Stimulated activated memory B cell treated with anti-CD40 and anti-IgM and Interleukin-4, amounts not matched to agents 10 μg/mL and 1 μg/mL and 100 μg/mL, for 72 hours (primary cell): ENCODE measurements at regions not wholly inside any gene's neighbourhood (a gene's known extent, or its start where the extent isn't known, plus 50 kb on each side); places are given as distances from the start of the nearest gene placed in this dataset.

Experiments used
- ATAC-seq: fragments of 150-1000 bp; cut with Tn5 transposase; 2 replicates; pipeline ENCODE4 v1.10.0; 2021
- H3K27ac Mint-ChIP-seq: one replicate; pipeline ENCODE4 v1.8.0; 2022; ENCODE audit warnings: mild to moderate bottlenecking, mixed read lengths
- H3K27me3 Mint-ChIP-seq: one replicate; pipeline ENCODE4 v1.8.0; 2022; ENCODE audit warnings: mixed read lengths
- H3K36me3 Mint-ChIP-seq: one replicate; pipeline ENCODE4 v1.8.0; 2022; ENCODE audit warnings: mixed read lengths
- H3K4me1 Mint-ChIP-seq: one replicate; pipeline ENCODE4 v1.8.0; 2022; ENCODE audit warnings: mixed read lengths
- H3K4me3 Mint-ChIP-seq: one replicate; pipeline ENCODE4 v1.8.0; 2022; ENCODE audit warnings: mild to moderate bottlenecking, moderate library complexity, mixed read lengths
- H3K9me3 Mint-ChIP-seq: one replicate; pipeline ENCODE4 v1.8.0; 2022; ENCODE audit warnings: mixed read lengths

DNA sequence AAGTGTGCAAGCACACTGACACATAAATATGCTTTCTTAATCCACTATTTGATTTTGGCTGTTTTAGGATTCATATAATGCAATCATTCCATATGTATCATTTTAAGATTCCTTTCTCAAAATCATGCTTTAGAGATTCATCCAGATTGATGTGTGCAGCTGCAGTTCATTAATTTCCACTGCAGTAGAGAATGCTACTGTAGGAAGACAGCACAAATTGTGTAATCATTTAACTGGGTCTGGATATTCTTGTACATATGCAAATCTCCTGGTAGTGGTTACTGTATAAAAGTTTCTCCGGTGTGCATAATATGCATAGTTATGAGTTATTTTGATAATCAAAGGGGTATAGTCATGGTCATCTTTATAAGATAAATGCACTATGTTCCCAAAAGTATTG lies 502.5 kb upstream of the ACVR2A start:
- Mint-ChIP-seq H3K9me3 (peaks cover 10% of the 10 kb centered on the region), H3K36me3 (no peaks in the 10 kb centered on the region), H3K27ac (no peak overlapping the region), H3K4me1 (no peaks in the 10 kb centered on the region), H3K27me3 (no peaks in the 10 kb centered on the region), H3K4me3 (no peak overlapping the region)
- no peak for ATAC-seq

DNA sequence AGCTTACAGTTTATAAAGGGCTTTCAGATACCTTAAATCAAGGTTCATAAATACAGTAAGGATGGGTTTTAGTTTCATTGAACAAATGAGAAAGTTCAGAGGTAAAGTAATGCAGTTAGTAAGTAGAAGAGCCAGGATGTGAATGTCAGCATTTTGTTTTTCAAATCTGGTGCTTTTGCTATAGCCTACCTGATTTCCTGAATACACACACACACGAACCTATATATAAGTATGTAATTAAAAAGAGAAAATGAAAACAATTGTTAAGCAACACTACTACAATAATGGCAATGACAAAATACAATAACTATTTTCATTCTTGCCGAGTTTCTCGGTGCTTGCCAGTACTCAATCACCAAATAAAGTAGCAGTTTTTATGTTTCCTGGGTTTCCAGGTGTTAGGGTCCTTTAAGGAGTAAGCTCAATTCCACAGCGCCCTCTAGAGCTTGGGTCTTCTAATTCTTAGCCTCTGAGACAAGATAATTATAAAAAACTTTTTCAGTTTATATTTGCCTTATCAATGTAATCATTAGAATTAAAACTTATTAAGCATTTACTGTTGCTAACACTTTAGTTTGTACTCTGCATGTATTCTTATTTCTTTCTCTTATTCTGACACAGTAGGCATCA lies 512.9 kb upstream of the ACVR2A start:
- H3K4me1 Mint-ChIP-seq: no peaks in the 10 kb centered on the region
- no peak overlapping the region for H3K4me3 Mint-ChIP-seq
- H3K27me3 Mint-ChIP-seq: no peaks in the 10 kb centered on the region
- no peak overlapping the region for H3K27ac Mint-ChIP-seq
- no peaks in the 10 kb centered on the region for H3K36me3 Mint-ChIP-seq
- no peak for ATAC-seq
- no peaks in the 10 kb centered on the region for H3K9me3 Mint-ChIP-seq

DNA sequence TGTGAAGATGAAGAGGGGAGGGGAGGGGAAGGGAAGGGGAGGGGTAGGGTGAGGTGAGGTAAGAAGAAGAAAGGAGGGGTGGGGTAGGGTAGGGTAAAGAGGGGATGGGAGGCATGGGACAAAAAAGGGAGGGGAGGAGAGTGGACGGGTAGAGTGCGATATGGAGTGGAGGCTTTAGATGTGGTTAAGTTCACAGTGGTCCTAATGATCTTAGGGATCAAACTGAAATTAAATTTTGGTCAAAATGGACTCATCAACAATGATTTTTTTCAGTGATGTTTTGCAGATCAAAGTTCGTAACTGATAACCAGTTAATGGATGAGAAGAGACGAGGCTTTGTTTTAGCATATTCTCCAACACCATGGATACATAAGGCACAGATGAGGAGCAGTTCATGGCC lies 513.9 kb upstream of the ACVR2A start:
- H3K9me3 Mint-ChIP-seq: no peaks in the 10 kb centered on the region
- H3K27ac Mint-ChIP-seq: no peak overlapping the region
- ATAC-seq: peak; percentile 41
- H3K4me1 Mint-ChIP-seq: no peaks in the 10 kb centered on the region
- H3K36me3 Mint-ChIP-seq: no peaks in the 10 kb centered on the region
- H3K27me3 Mint-ChIP-seq: no peaks in the 10 kb centered on the region
- H3K4me3 Mint-ChIP-seq: no peak overlapping the region

DNA sequence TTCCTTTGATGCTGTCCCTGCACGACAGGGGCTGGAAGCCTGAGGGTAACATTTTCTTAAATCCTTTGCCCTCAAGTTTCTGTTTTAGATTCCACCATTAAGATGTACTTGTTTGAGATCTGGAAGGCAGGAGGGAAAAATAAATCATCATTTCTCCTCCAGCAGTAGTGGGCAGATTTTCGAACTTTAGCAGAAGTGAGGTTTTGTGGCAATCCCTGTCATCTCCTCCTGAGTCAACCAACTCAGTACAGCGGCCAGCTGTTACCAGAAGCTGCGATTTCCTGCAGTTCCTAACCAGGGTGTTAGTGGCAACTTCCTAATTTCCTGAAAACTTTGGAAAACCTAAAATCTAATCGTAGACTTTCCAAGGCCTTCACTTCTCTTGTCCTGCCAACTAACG lies 517.2 kb upstream of the ACVR2A start:
- no peak for ATAC-seq
- no peak overlapping the region for H3K27ac Mint-ChIP-seq

DNA sequence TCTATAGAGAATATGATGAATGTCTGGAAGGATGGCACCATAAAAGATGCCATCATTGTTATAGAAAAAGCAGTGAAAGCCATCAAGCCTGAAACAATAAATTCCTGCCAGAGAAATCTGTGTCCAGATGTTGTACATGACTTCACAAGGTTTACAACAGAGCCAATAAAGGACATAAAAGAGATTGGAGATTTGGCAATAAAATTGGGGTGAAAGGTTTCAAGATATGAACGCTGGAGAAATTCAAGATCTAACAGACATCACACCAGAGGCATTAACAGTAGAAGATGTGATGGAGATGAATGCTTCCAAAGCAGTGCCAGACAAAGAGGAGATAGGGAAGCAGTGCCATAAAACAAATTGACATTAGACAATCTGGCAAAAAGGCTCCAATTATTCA lies 518.8 kb upstream of the ACVR2A start:
- no peak overlapping the region for H3K4me3 Mint-ChIP-seq
- H3K36me3 Mint-ChIP-seq: no peaks in the 10 kb centered on the region
- peaks cover 3% of the 10 kb centered on the region for H3K9me3 Mint-ChIP-seq
- H3K27ac Mint-ChIP-seq: no peak overlapping the region
- no peaks in the 10 kb centered on the region for H3K4me1 Mint-ChIP-seq
- no peak for ATAC-seq
- no peaks in the 10 kb centered on the region for H3K27me3 Mint-ChIP-seq

More for the DNA sequence above, 517.2 kb upstream of the ACVR2A start:
- no peaks in the 10 kb centered on the region for H3K27me3 Mint-ChIP-seq
- H3K9me3 Mint-ChIP-seq: no peaks in the 10 kb centered on the region
- no peaks in the 10 kb centered on the region for H3K36me3 Mint-ChIP-seq
- no peaks in the 10 kb centered on the region for H3K4me1 Mint-ChIP-seq
- no peak overlapping the region for H3K4me3 Mint-ChIP-seq

DNA sequence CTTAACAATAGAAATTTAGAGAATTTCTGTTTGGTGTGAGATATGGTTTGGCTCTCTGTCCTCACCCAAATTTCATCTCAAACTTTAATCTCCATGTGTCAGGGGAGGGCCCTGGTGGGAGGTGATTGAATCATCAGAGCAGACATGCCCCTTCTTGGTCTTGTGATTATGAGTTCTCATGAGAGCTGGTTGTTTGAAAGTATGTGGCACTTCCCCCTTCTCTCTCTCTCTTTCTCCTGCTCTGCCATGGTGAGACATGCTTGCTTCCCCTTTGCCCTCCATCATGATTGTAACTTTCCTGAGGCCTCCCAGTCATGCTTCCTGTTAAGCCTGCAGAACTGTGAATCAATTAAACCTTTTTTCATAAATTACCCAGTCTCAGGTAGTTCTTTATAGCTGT lies 524.7 kb upstream of the ACVR2A start:
- no peak overlapping the region for H3K27ac Mint-ChIP-seq
- H3K4me3 Mint-ChIP-seq: no peak overlapping the region
- H3K9me3 Mint-ChIP-seq: peaks cover 6% of the 10 kb centered on the region
- H3K27me3 Mint-ChIP-seq: no peaks in the 10 kb centered on the region
- H3K36me3 Mint-ChIP-seq: no peaks in the 10 kb centered on the region
- H3K4me1 Mint-ChIP-seq: no peaks in the 10 kb centered on the region
- no peak for ATAC-seq

DNA sequence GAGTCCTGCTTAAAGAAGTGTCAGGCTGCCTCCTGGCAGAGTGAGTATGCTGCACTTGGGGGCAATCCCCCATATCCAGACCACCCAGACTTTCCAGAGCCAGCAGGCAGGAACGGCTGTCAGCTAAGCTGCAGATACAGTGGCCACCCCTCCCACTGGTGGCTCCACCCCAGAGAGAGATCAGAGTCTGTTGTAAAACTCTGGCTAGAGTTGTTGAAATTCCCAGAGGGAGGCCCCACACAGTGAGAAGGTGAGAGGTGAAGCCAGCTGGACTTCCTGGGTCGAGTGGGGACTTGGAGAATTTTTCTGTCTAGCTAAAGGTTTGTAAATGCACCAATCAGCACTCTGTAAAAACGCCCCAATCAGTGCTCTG lies 533.8 kb upstream of the ACVR2A start:
- Mint-ChIP-seq H3K27me3 (no peaks in the 10 kb centered on the region), H3K27ac (no peak overlapping the region)

DNA sequence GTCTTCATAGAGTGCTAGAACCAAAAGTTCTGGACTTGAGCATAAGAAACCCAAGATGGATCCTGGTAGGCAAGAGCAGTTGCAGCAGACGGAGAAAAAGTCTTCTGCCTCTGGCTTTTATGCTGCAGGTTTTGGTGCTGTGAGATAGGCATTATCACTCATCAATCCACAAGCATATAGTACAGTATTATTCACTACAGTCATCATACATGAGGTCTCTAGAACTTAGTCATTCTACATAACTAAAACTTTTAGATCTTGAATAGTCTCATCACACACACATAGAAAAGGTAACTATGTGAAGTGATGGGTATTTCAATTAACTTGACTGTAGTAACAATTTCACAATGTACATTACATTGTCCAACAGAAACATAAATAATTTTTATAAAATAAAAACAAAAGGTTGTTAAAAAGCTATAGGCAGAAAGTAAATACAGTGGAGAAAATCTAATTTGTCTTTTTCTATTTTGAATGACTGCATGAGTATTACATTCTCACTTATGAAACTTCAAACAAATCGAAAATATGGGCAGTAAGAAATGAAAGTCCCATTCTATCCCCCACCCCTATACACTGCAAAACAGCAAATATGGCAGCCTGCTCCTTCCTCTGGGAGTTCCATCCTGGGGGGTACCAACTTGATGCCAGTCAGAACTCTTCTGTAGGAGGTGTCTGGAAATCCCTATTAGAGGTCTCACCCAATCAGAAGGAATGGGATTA lies 534.3 kb upstream of the ACVR2A start:
- Mint-ChIP-seq H3K27me3 (no peaks in the 10 kb centered on the region), H3K36me3 (no peaks in the 10 kb centered on the region), H3K4me3 (no peak overlapping the region), H3K27ac (no peak overlapping the region), H3K4me1 (no peaks in the 10 kb centered on the region), H3K9me3 (no peaks in the 10 kb centered on the region)
- ATAC-seq: no peak

More for the DNA sequence above, 533.8 kb upstream of the ACVR2A start:
- Mint-ChIP-seq H3K36me3 (no peaks in the 10 kb centered on the region), H3K4me1 (no peaks in the 10 kb centered on the region), H3K4me3 (no peak overlapping the region), H3K9me3 (no peaks in the 10 kb centered on the region)
- no peak for ATAC-seq

DNA sequence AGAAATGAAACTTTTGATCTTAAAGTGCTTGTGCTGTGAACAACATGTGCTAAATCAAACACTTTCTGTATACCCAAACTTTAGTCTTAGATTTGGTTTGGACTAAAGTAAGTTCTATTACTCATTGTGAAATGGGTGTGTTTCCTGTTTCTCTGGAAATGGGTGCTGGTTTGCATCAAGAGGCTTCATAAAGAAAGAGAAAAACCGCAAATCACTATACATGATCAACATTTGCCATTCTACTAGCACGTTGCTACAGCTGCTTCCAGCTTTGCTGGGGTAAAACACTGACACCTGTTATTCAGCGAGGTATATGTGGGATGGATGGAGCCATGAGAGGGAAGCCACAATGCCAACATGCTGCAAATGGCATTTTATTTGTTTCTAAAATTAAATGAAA lies 547.0 kb upstream of the ACVR2A start:
- peaks cover 12% of the 10 kb centered on the region for H3K4me1 Mint-ChIP-seq
- no peaks in the 10 kb centered on the region for H3K9me3 Mint-ChIP-seq
- H3K4me3 Mint-ChIP-seq: peak overlapping the region; percentile 38
- no peaks in the 10 kb centered on the region for H3K36me3 Mint-ChIP-seq
- peak; percentile 84 for ATAC-seq
- H3K27ac Mint-ChIP-seq: peak overlapping the region; percentile 83
- no peaks in the 10 kb centered on the region for H3K27me3 Mint-ChIP-seq

DNA sequence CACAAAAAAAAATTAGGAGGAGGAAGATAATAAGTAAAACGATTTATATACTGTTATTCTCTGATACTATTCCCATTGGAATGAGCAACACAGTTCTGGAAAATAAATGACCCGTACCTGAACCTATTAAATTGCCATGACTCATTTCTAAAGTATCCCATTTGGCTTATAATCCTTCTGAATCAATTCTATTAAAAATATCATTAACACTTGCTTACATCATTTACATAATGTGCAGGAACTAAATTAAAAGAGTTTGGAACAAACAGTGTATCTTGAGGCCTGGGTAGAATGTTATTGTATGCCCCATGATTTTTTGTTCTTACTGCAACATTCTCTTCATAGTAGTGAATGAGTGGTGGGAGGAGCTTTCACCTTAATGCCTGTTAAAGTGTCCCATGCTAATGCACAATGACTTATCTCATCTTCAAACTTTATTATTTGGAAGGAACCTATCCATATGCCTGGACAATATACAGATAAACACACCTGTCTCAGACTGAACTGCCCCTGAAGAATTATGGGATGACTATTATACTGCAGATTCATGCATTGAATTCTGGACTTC lies 549.9 kb upstream of the ACVR2A start:
- Mint-ChIP-seq H3K4me3 (no peak overlapping the region), H3K9me3 (no peaks in the 10 kb centered on the region), H3K27ac (no peak overlapping the region), H3K36me3 (no peaks in the 10 kb centered on the region), H3K27me3 (no peaks in the 10 kb centered on the region), H3K4me1 (peaks cover 12% of the 10 kb centered on the region)
- ATAC-seq: no peak

DNA sequence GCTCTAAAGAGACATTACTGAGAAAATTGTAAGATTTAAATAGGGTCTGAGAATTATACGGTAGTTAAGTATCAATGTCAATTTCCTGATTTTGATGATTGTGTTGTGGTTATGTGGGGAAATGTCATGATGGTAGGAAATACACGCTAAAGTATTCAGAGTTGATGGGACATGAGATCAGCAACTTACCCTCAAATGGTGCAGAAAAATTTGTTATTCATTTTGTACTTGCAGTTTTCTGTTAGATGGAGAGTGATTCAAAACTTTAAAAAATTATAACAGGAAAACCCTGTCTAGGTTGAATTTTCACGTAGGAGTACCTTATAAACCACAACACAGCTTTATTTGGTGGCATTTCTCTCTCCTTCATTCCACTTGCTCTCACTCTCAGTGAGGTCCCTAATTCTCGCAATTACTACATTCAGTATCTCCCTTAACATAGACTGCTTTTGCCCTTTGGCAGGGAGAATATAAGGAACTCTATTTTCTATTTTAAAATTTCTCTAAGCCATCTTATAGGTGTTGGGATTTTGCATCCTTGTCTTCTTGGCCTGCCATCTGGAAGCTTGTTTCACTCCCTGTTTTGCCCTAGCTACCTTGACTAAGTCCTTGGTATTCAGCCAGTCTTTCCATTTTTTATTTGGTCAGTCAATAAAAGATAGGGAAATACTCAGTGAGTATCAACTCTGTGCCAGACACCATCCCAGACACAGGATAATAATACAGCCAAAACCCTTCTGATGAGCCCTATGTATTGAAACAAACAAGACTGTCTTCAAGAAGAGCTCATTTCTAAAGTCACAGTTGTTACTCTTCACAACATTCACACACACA lies 550.6 kb upstream of the ACVR2A start:
- H3K4me1 Mint-ChIP-seq: peaks cover 12% of the 10 kb centered on the region

DNA sequence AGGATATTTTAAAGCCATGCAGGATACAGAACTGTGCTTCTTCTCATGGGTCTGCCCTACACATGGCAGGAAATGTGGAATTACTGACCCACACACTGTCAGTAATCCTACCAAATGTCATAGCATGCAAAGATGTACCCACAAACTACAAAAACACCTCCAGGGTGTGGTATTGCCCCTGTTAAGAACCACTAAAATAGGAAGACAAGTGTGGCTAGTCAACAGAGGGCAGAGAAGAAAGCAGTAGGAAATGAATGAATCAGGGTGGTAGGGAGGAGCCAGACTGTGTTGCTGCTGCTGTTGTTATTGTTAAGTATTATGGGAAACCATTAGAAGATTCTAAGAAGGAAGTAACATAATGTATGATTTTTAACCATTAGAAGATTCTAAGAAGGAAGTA lies 556.7 kb upstream of the ACVR2A start:
- Mint-ChIP-seq H3K36me3 (no peaks in the 10 kb centered on the region), H3K27me3 (no peaks in the 10 kb centered on the region), H3K9me3 (peaks cover 4% of the 10 kb centered on the region), H3K27ac (no peak overlapping the region), H3K4me1 (no peaks in the 10 kb centered on the region), H3K4me3 (no peak overlapping the region)
- peak; percentile 50 for ATAC-seq

More for the DNA sequence above, 550.6 kb upstream of the ACVR2A start:
- Mint-ChIP-seq H3K9me3 (no peaks in the 10 kb centered on the region), H3K27me3 (no peaks in the 10 kb centered on the region), H3K27ac (no peak overlapping the region), H3K36me3 (no peaks in the 10 kb centered on the region), H3K4me3 (no peak overlapping the region)
- ATAC-seq: no peak

DNA sequence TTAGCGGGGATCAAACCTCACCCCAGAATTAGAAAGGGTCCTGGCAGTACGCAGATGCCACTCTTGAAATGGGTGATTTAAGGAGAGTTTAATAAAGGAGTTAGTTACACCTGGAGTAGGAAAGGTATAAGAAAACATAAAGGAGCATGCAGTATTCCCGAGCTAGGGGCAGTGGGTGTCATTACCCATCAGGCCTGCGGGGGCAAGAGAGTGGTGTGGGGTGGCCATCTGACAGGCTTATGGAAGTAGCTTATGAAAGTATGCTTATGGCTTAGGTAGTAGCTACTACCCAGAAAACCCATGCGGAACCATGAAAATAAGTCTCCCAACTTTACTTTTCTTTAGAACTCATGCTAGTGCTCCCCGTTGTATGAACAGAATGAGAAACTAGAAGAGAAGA lies 568.9 kb upstream of the ACVR2A start:
- ATAC-seq: no peak
- Mint-ChIP-seq H3K4me3 (no peak overlapping the region), H3K27me3 (no peaks in the 10 kb centered on the region), H3K9me3 (peaks cover 3% of the 10 kb centered on the region), H3K36me3 (no peaks in the 10 kb centered on the region), H3K27ac (no peak overlapping the region), H3K4me1 (no peaks in the 10 kb centered on the region)

DNA sequence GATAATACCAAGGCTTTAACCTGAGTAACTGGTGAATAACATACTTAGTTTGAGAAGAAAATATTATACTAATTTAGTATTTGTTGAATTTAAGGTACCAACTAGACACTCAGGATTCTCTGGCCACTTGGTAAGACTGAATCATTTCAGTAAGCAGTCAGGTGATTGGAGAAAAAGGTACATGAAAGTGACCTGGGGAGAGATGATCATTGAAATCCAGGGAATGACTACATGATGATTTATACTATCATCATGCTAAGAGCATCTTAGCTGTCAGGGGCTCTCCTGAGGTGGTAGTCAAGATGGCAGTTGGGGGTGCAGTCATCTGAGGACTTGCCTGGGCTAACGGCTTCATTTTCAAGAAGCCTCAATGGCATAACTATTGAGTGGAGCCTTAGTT lies 571.2 kb upstream of the ACVR2A start:
- Mint-ChIP-seq H3K36me3 (no peaks in the 10 kb centered on the region), H3K4me1 (no peaks in the 10 kb centered on the region), H3K4me3 (no peak overlapping the region), H3K27ac (no peak overlapping the region), H3K27me3 (no peaks in the 10 kb centered on the region), H3K9me3 (peaks cover 12% of the 10 kb centered on the region)
- no peak for ATAC-seq

DNA sequence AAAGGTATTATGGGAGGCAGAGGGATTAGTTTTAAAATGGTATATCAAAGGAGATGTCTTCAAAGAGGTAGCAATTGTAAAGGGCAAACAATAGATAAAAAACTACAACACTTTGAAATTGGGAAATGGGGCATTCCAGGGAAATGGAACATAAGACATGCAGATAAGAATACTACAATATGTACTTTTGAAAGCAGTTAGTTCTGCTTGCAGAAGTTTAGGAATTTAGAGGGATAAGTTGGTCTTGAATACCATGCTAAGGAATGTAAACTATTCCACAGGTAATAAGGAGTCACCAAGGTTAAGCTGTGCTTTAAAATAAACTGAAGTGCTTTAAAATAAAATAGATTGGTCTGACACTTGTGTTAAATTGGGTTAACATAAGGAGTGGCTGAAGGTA lies 571.7 kb upstream of the ACVR2A start:
- no peak for ATAC-seq
- Mint-ChIP-seq H3K36me3 (no peaks in the 10 kb centered on the region), H3K27ac (no peak overlapping the region)

More for the DNA sequence above, 571.7 kb upstream of the ACVR2A start:
- Mint-ChIP-seq H3K4me1 (no peaks in the 10 kb centered on the region), H3K9me3 (peaks cover 16% of the 10 kb centered on the region), H3K27me3 (no peaks in the 10 kb centered on the region), H3K4me3 (no peak overlapping the region)
